Smooth muscle cell (in vitro differentiated cells): ENCODE measurements at regions not wholly inside any gene's neighbourhood (a gene's known extent, or its start where the extent isn't known, plus 50 kb on each side); places are given as distances from the start of the nearest gene placed in this dataset.

Experiments
- DNase-seq: peaks from one replicate; lab custom pipeline; 2025; ENCODE audit not compliant: unreplicated experiment; lab: John Stamatoyannopoulos, UW
- H2AFZ ChIP-seq: fragments of 200-600 bp; sonication (generic); 2 replicates; pipeline ENCODE4 v1.6.0; 2016; ENCODE audit warnings: antibody characterized with exemption, low read depth, mild to moderate bottlenecking
- H3F3A ChIP-seq: fragments of 200-600 bp; sonication (generic); 2 replicates; pipeline ENCODE4 v1.6.0; 2017; ENCODE audit warnings: antibody characterized with exemption, low read depth
- H3K27ac ChIP-seq: fragments of 200-600 bp; sonication (generic); 2 replicates; pipeline ENCODE4 v1.5.1; 2016; ENCODE audit warnings: low read depth, mild to moderate bottlenecking
- H3K27me3 ChIP-seq: fragments of 200-600 bp; sonication (generic); 2 replicates; pipeline ENCODE4 v1.6.1; 2016; ENCODE audit warnings: low read depth, mild to moderate bottlenecking
- H3K36me3 ChIP-seq: fragments of 200-600 bp; sonication (generic); 2 replicates; pipeline ENCODE4 v1.5.1; 2016; ENCODE audit warnings: low read depth
- H3K4me1 ChIP-seq: fragments of 200-600 bp; sonication (generic); 2 replicates; pipeline ENCODE4 v1.5.1; 2016; ENCODE audit warnings: low read depth
- H3K4me2 ChIP-seq: fragments of 200-600 bp; sonication (generic); 2 replicates; pipeline ENCODE4 v1.6.0; 2016; ENCODE audit warnings: mild to moderate bottlenecking
- H3K4me3 ChIP-seq: fragments of 200-600 bp; sonication (generic); 2 replicates; pipeline ENCODE4 v1.5.1; 2016; ENCODE audit warnings: mild to moderate bottlenecking
- H3K79me2 ChIP-seq: fragments of 200-600 bp; sonication (generic); 2 replicates; pipeline ENCODE4 v1.6.0; 2016; ENCODE audit warnings: low read depth, mild to moderate bottlenecking
- H3K9ac ChIP-seq: fragments of 200-600 bp; sonication (generic); 2 replicates; pipeline ENCODE4 v1.6.0; 2016; ENCODE audit warnings: low read depth
- H3K9me3 ChIP-seq: fragments of 200-600 bp; sonication (generic); replicated peaks from 2 replicates; pipeline ENCODE4 v1.5.1; 2016; ENCODE audit warnings: low read depth
- H4K20me1 ChIP-seq: fragments of 200-600 bp; sonication (generic); 2 replicates; pipeline ENCODE4 v1.6.0; 2016; ENCODE audit warnings: low read depth
- CTCF ChIP-seq: fragments of 200-600 bp; sonication (generic); IDR thresholded peaks from 2 replicates; pipeline ENCODE4 v1.5.1; 2017; ENCODE audit warnings: borderline replicate concordance, mild to moderate bottlenecking, antibody characterized with exemption; ENCODE audit not compliant: insufficient read depth, poor library complexity, severe bottlenecking
- WGBS: methylation state at CpG from one replicate; pipeline ENCODE4 v1.1.7; 2016; ENCODE audit warnings: low lambda C conversion rate; 5-methylcytosine and 5-hydroxymethylcytosine counted together

GRCh38 chr13:86653009-86653408 lies 853.8 kb upstream of the SLITRK6 start:
- Histone ChIP-seq H3K4me2 (no peak overlapping the region), H3K4me1 (no peaks in the 10 kb centered on the region), H3K4me3 (no peak overlapping the region), H3K36me3 (no peaks in the 10 kb centered on the region), H3K27me3 (no peaks in the 10 kb centered on the region), H3K27ac (no peak overlapping the region), H3F3A (no peaks in the 10 kb centered on the region), H3K79me2 (no peaks in the 10 kb centered on the region), H3K9me3 (no peaks in the 10 kb centered on the region), H2AFZ (no peak overlapping the region), H3K9ac (no peak overlapping the region), H4K20me1 (no peaks in the 10 kb centered on the region)
- no peak for TF ChIP-seq CTCF
- DNase-seq, result no peak

- Histone ChIP-seq H2AFZ (no peak overlapping the region), H3K4me2 (no peak overlapping the region), H4K20me1 (no peaks in the 10 kb centered on the region), H3K9ac (no peak overlapping the region), H3K36me3 (no peaks in the 10 kb centered on the region), H3K27me3 (no peaks in the 10 kb centered on the region), H3K4me3 (no peak overlapping the region), H3K4me1 (no peaks in the 10 kb centered on the region), H3K9me3 (no peaks in the 10 kb centered on the region), H3K79me2 (no peaks in the 10 kb centered on the region), H3K27ac (no peak overlapping the region), H3F3A (no peaks in the 10 kb centered on the region)
- 83% methylated on average over 3 of the region's 3 CpGs for WGBS
- DNase-seq, result no peak
- TF ChIP-seq CTCF, result no peak
Observed at GRCh38 chr13:86655561-86655960, 856.3 kb upstream of the SLITRK6 start.

- Histone ChIP-seq H4K20me1 (no peaks in the 10 kb centered on the region), H3K4me2 (no peak overlapping the region), H3K79me2 (no peaks in the 10 kb centered on the region), H3K36me3 (no peaks in the 10 kb centered on the region), H3K9me3 (no peaks in the 10 kb centered on the region), H2AFZ (no peak overlapping the region), H3K4me3 (no peak overlapping the region), H3K27ac (no peak overlapping the region), H3K4me1 (no peaks in the 10 kb centered on the region), H3F3A (no peaks in the 10 kb centered on the region), H3K9ac (no peak overlapping the region), H3K27me3 (no peaks in the 10 kb centered on the region)
- no peak for TF ChIP-seq CTCF
- WGBS, result 97% methylated on average over 1 of the region's 1 CpG
- DNase-seq, result no peak
Observed at GRCh38 chr13:86660090-86660489, 860.9 kb upstream of the SLITRK6 start.

- no peaks in the 10 kb centered on the region for H3K36me3 ChIP-seq
- no peaks in the 10 kb centered on the region for H3K27me3 ChIP-seq
- no peaks in the 10 kb centered on the region for H3K79me2 ChIP-seq
- WGBS, result 91% methylated on average over 3 of the region's 3 CpGs
- H3K4me3 ChIP-seq, result no peak overlapping the region
- TF ChIP-seq CTCF, result no peak
- H3K4me2 ChIP-seq, result no peak overlapping the region
- H2AFZ ChIP-seq, result no peak overlapping the region
- no peaks in the 10 kb centered on the region for H4K20me1 ChIP-seq
- no peak for DNase-seq
- no peaks in the 10 kb centered on the region for H3K9me3 ChIP-seq
- H3K9ac ChIP-seq, result no peak overlapping the region
- no peak overlapping the region for H3K27ac ChIP-seq
- no peaks in the 10 kb centered on the region for H3F3A ChIP-seq
- H3K4me1 ChIP-seq, result no peaks in the 10 kb centered on the region
Observed at GRCh38 chr13:86665842-86666241, 866.6 kb upstream of the SLITRK6 start.
